ENCODE measurements at regions not wholly inside any gene's neighbourhood (a gene's known extent, or its start where the extent isn't known, plus 50 kb on each side); places are given as distances from the start of the nearest gene placed in this dataset.
A peak's percentile ranks its signal among the peaks of the same experiment; 100 is the strongest.
"Not testable (repeated sequence)": the region's sequence is repeated elsewhere in the genome, so short reads cannot be mapped to it uniquely, and the experiment has no call there.

DNA sequence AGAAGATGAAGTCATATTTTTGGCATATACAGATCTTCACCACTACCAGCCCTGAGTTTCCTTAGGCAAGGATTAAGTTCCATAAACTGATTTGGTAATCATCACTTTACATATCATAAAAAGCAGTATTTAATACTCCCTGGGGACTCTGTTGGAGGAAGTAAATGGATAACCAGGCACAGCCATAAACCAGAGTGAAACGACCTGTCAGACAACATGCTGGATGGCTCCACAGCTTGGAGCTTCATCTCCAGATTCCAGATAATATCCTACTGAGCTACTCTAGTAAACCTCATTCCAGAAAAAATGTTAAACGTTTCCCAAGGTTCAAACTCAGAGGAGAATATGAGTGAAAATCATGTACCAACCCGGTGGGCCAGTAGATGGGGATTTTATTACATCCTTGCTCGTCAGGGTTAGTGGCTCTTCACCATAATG is 109.2 kb downstream of the BASP1 start:
- no peak for DNase-seq

DNA sequence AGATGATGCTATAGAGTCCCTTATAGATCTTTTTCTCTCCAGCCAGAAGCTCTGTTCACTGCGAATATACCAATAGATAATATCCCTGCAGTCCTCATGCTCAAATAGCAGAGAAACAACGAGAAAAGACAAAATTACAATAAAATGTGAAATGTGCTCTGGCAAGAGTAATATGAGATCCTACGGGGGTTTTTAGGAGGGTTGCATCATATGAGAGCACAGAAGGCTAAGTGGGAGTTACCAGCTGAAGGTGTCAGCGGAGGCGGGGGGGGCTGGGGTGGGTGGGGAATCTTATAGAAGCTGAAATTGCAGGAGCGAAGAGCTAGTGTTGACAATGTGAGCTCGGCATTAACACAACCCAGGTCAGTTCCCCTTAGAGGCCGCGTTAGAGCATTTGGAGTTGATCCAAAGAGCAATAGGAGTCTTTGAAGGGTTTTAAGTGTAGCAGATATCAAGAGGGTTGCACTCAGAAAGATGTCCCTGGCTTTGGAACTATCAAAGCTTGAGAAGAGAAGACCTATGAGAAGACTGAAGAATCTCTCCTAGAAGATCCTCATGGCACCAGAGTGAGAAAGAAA is 109.7 kb downstream of the BASP1 start:
- DNase-seq: no peak

DNA sequence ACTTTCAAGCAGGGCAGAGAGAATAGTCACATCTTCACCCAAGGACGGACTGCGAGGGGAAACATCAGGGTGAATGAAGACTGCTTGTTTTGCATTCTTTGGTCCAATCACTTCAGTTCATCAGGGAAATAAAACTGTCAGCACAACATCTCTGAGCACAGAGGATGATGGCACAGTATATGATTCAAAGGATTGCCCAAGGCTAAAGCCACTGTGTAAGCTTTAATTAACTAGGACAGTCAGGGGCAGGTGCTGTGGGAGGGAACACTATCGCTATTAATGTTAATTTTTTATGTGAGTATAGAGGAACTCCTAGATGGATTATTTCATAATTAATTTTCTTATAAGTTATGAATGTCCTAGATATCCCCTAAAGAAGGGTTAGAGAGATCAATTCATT is 112.1 kb downstream of the BASP1 start:
- DNase-seq: no peak

DNA sequence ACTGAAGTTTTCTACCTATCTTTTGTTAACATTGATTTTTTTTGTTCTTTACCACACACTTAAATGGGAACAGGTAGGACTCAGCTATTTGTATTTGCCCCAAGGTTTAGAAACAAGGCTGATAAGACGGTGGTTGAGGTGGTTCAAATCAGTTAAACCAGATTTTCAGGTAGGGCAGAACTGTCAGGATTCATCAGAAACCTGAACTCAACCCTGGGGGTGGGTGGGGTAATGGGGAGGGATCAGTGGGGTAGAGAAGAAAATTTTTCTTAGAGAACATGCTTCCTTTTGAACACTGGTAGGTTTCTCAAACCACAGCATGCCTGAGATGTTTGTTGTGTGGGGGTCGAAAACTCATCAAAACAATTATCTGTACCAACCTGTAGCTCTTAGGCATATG is 113.0 kb downstream of the BASP1 start:
- DNase-seq: no peak

DNA sequence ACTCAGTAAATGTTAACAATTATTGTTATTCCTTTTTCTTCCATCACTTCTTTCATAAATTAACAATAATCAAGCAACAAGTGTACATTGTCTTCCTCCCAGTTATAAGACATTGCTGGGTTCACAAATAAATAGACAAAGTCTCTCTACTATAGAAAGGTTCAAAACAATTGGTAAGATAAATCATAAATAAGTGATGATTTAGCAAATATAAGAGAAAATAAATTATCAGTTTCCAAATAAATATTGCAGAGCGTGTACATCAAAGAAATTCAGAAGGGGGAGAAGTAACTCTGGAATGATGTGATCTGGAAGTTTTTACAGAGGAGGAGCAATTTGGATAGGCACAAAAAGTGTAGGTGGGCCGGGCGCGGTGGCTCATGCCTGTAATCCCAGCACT is 114.2 kb downstream of the BASP1 start:
- DNase-seq: no peak

DNA sequence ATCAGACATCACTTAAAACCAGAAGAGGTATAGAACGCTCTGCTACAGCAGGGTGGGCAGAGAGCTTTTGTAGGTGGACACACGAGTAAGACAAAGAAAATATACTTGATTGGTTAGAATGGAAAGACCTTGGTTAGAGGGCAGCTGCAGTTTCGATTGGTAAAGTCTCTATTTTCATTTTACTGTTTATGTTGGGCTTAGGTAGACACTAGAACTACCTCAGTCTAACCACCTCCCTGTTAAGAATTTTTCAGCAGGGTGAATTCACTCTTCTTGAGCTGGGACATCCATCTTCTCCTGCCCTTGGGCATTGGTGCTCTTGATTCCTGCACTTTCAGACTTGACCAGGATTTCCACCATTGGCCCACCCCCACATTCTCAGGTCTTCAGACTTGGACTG is 116.3 kb downstream of the BASP1 start:
- no peak for DNase-seq

DNA sequence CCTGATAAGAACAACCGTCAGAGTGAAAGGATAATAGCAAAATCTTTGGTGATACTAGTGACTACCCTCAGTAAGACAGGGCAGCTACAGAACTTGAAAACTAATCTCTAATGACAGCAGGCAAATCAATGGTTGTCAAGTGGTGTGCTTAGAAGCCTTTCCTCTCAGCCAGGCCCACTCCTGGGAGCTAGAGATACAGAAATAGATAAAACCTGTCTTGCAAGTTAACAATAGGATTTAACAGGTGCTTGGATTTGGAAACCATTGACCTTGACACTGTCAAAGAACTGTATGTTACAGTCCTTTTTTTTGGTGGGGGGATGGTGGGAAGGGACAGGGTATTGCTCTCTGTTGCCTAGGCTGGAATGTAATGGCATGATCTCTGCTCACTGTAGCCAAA is 118.6 kb downstream of the BASP1 start:
- DNase-seq: no peak

DNA sequence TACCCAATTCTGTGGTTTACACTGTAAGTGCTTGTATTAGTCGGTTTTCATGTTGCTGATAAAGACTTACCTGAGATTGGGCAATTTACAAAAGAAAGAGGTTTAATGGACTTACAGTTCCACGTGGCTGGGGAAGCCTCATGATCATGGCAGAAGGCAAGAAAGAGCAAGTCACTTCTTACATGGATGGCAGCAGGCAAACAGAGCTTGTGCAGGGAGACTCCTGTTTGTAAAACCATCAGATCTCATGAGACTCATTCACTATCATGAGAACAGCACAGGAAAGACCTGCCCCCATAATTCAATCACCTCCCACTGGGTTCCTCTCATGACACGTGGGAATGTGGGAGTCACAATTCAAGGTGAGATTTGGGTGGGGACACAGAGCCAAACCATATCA is 119.3 kb downstream of the BASP1 start:
- not testable (repeated sequence) for DNase-seq

DNA sequence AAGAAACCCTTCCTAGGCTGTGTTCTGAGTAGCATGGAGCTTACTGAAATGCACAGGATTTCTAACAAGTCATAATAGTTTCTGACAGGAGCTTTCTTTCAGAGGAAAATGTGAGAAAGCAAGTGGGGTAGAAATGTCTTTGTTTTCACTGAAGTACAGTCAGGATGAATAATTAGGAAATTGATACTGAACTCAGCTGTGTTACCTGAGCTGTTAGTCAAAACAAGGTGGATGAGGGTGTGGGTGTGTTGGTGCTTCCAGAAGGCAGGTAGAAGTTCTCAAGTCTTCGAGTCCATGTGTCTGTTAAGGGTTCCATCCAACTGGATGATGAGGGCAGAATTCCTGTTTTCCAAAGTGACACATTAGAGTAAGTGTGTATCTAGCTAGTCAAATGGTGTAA is 122.4 kb downstream of the BASP1 start:
- DNase-seq: no peak

DNA sequence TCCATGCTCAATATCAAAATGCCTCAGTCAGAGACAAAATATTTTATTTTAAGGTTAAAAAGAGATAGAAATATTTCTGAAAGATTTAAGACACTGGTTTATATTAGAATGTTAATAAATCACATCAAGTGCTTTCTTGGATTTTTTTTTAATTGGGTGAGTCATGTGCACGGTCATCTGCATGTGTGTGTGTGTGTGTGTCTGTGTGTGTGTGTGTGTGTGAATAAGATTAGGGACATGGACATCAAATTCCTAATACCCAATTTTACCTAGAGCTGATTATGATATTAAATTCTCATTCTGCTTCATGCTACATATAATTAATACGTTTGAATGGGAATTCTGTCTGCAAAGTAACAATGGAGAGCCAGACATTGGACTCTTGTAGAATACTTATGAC is 122.9 kb downstream of the BASP1 start:
- DNase-seq: peak; percentile 13

DNA sequence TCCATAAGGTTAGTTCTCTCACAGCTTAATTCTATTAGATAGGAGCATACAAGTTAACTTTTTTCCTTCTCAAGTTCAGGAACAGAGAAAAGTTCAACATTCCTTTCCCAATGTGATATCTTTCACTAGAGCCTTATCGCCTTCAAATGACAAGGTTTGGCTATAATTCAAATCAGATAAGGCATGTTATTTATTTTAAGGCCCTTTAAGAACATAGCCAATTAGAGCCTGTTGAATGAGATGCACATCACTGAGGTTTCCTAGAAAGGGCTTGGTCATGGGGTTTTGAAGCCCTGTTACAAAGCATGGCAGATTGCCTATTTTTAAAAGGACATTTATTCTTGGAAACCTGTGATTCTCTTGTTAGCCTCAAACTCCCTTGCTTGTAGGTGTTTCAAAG is 123.4 kb downstream of the BASP1 start:
- peak; percentile 25 for DNase-seq

DNA sequence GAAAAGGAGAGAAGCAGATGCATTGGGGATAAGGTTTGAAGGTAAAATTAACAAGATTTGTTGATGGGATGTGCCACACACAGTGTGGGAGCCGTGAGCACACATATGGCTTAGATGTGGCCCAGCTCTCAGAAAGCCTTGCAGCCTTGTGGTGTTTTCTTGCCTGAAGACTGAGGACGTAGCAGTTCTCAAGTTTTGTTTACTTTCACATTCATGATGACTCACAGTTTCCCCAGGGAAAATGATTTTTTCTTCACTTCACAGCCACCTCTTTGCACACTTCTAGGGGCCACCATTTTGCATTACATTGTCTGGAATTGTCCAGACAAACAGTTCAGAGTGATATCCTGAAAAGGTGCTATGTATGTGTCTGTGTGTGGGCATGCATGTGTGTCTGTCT is 126.2 kb downstream of the BASP1 start:
- DNase-seq: peak; percentile 77

DNA sequence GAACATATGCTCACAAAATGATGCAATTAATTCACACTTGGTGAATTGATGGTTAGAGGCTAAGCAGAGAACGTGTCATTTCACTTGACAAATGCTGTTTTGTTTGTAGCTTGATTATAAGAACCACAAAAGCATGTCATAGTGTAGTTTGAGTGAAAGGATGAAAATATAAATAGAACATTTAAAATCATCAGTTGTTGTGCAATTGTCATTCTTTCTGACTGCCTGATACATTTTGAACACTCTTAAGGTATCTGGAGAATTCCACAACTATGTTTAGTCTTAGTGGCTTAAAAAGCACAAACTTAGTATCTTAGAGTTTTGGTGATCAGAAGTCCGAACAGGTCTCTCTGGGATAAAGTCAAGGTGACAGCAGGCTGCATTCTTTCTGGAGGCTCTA is 129.4 kb downstream of the BASP1 start:
- no peak for DNase-seq

DNA sequence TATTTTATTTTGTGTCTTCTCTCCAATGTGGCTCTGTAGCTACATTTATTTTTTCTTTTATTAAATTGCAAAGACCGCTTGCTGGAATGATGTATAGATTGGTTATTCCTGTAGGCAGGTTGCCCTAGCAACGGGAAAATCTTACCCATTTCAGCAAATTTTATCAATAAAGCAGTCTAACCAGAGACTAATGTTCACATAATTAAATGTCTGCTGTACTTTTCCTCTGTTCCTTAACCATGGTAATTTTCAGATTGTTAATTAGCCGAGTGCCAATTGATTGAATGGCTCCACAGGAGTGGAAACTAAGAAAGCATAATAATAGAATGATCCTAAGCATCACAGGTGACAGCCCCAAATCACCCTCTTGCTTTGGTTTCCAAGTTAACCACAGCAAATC is 134.8 kb downstream of the BASP1 start:
- DNase-seq: no peak

DNA sequence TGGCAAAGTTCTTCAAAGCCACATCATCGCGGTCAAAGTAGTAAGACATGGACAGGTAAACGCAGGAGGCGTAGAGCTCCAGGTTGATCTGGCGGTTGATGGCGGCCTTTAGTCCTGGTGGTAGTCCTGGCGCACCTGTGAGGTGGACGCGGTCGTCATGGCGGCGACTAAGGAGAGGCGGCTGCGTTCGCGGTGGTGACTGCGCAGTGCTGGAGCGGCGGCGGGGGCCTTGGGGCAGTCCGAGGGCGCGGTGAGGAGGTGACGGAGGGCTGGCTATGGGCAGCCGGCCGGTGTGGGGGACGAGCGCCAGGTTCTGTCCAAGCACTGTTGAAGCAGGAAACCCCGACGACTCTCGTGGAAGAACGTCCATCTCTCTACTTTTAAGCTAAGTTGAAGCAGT is 136.8 kb downstream of the BASP1 start:
- no peak for DNase-seq

DNA sequence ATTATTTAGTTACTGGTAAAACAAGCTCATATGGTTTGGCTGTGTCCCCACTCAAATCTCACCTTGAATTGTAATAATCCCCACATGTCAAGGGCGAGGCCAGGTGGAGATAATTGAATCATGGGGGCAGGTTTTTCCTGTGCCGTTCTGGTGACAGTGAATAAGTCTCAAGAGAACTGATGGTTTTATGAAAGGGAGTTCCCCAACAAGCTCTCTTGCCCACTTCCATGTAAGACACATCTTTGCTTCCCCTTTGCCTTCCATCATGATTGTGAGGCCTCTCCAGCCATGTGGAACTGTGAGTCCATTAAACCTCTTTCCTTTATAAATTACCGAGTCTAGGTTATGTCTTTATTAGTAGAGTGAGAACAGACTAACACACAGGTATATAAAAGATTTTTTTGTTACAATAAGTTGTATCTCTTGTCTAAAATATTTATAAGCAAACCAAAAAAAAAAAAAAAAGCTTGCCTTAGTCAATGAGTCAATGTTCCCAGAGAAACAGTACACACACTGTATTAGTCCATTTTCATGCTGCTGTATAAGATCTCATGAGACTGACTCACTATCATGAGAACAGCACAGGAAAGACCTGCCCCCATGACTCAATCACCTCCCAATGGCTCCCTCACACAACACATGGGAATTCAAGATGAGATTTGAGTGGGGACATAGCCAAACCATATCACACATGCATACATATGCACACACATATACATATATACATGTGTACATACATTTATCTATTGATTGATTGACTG is 138.3 kb downstream of the BASP1 start:
- peak; percentile 68 for DNase-seq

DNA sequence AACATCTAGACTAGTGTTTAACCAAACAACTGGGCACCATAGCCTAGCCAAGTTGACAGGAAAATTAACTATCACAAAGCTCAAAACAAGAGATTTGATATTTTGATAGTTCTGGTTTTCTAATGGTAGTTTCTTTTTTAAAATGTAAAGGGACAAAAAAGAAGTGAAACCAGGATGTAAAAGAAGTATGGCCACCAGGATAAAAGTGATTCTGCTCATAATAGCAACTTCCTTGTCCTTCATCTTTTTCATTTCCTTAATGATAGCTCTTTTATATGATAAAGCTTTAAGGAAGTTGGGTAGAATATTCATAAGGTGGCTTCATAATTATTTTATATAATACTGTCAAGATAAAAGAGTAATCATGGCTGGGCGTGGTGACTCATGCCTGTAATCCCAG is 139.1 kb downstream of the BASP1 start:
- DNase-seq: no peak

DNA sequence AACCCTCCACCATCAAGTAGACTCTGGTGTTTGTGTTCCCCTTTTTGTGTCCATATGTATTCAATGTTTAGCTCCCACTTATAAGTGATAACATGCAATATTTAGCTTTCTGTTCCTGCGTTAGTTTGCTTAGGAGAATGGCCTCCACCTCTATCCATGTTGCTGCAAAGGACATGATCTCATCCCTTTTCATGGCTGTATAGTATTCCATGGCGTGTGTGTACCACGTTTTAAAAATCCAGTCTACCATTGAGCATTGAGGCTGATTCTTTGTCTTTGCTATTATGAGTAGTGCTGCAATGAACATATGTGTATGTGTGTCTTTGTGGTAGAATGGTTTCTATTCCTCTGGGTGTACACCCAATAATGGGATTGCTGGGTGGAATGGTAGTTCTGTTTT is 140.1 kb downstream of the BASP1 start:
- DNase-seq: no peak

DNA sequence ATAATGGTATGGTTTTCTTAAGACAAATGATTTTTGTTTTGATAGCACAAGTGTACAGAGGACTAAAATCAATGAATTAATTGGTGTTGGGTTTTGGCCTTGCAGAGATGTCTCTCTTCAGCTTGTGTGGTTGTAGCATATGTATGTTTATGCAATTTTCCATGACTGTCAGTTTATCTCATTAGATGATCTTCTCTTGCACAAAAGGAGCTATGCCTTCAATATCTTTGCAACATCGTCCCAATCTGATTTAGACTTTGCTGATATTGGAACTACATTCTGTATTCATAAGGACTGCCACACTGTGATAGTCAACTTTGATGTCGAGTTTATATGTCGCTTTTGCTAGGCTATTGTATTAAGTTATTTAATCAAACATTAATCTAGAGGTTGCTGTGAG is 140.0 kb upstream of the TAF11L2 start:
- DNase-seq: no peak

DNA sequence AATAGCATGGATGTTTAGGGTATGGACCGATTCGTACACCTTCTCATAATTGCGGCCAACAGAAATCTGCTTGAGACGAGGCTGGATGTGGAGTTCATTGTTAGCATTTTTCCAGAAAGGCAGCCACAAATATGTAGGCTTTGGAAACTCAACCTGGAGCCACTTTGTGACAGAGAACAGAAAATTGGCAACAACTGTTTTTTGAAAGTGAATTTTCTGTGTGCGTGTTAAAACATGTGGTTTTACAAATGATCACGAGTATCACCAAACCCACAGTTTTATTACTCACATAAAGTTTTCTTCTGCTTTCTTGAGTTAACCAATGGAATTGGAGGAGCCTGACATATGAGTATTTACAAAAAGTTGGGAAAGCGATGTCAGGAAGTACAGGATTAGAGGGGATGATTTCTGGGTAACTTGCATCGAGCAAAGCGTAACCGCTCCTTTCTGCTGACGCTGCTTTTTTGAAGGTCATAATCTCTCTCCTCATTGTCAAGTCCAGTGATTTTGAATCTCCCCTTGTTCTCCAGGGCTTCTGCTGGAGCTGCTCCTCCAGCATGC is 138.5 kb upstream of the TAF11L2 start:
- peak; percentile 48 for DNase-seq

DNA sequence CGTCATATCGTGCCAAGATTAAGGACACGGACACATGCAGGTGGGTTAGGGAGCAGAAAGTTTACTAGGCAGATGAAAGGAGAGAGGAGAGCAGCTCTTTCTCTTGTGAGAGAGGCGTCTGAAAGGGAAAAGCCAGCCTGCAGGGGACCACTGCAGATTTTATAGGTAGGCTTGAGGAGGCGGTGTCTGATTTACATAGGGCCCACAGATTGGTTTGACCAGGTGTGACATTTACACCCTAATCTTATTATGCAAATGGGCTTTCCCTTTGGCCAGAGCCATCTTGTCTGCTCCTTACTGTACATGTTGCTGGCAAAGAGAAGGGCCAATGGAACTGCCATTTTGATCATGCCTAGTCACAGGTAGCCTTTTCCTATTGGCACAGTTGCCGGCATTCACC is 137.2 kb upstream of the TAF11L2 start:
- DNase-seq: no peak

DNA sequence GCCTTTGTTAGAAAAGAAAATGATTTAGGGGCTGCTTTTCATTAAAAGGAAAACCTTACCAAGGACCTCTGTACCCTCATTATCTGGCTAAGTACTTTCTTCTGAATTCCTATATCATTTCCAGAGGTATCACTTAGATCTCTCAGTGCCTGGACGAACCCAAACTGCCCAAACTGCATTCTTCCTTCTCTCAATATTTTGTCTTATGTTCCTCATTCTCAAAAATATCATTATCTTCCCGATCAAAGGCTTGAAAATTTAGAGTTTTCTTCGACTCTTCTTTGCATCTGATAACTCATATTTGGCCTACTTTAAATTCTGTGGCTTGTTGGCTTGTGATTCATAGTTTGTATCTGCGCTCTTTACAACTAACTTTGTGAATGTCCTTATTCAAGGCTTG is 136.7 kb upstream of the TAF11L2 start:
- DNase-seq: no peak

DNA sequence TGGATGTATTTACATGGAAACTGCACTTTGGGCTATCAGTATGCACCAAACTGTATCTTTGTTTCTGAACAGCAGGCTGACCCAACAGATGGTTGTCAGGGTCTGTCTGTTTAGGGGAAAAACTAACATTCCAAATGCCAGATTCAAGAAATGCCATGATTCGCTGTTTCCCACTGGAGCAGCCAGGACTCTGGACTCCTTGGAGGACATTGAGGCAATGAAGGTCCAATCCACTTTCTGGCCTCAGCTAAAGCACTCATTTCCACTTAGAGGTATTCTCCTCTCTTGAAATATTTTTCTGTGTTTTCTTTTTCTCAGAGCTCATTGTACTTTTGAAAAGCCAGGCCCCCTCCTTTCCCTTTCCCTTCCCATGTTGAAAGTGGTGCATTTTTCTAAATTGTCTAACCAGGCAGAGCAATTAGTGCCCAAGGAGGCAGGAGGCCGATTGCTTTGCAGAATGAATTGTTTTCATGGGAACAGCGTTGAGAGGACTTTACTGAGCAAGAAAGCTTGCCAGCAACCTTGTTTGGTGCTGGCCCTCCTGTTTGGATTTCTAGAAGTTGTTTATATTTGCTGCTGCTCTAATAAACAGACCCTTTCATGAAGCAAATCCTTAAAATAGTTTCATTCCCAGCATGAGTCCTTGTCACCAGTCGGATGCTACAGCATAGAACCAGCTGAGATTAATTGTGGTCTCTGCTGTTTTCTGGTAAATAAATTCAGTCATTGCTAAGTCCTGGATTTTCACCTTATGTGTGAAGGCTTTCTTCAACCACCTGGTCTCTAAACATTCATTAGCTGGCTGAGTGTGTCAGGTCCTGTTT is 132.8 kb upstream of the TAF11L2 start:
- DNase-seq: no peak

DNA sequence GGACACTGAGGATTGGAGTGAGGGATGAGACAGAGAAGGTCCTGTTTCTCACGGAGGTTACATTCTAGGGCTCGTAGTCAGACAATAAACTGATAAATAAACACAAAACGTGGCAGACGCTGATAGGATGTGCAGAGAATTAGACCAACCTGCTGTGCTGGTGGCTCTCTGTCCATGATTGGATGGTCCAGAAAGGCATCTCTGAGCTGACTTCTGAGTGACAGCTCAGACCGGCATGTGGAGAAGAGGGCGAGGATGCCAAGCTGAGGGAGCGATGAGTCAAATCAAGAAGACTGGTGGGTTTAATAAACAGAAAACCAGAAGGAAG is 132.3 kb upstream of the TAF11L2 start:
- peak; percentile 75 for DNase-seq

Data from EL (cell line).